ENCODE measurements at regions not wholly inside any gene's neighbourhood (a gene's known extent, or its start where the extent isn't known, plus 50 kb on each side); places are given as distances from the start of the nearest gene placed in this dataset.
"Not testable (repeated sequence)": the region's sequence is repeated elsewhere in the genome, so short reads cannot be mapped to it uniquely, and the experiment has no call there.

DNA sequence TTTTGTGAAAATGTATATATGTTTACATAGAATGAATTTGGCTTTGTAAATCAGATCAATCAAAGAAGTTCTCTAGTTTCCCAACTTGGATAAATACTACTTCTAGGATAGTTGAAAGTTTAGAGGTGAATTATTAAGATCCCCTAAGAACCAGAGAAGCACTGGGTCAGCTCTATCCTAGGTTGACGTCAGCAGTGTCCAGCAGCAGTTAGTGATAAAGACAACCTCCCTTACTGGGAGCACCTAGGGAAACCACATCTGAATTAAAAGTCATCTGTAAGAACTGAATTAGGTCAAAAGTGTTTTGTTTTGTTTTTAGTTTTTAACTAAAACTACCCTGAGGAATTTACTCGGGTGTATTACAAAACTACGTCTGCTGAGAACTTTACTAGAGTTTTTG is 178.0 kb downstream of the POLR1F start:
- no peak for DNase-seq

DNA sequence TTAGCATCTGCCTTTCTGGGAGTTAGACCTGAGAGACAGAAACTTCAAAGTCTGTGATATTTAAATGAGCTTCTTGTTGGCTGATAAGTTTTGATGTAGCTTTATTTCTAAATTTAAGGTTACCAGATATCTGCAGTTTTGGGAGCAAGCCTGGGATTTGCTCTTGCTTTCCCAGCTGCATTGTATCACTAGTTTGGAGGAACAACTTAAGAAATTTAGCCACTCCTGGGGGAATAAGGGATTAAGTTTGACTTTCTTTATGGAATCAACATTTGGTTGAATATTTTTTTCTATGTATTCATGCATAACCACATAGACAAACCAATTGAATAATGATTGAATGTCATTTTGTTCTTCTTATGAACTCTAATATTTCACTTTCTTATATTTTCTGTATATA is 178.6 kb downstream of the POLR1F start:
- no peak for DNase-seq

DNA sequence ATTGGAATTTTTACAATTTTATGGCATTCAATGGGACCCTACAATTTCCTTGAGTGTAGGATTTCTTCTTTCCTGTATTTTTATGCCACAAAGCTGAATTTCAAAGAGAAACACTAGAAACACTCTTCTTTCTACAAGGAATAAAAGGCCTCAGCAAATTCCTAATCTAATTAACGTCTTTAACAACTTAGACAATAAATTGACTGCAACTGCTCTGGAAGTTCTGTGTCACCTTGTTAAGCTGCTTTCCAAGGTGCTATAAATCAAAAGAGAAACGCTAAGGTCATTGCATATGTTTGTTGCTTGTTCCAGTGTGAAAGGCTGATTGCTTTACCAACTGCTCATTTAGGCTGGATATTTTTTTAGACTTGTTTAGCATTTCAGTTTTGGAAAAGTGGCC is 182.2 kb downstream of the POLR1F start:
- no peak for DNase-seq

DNA sequence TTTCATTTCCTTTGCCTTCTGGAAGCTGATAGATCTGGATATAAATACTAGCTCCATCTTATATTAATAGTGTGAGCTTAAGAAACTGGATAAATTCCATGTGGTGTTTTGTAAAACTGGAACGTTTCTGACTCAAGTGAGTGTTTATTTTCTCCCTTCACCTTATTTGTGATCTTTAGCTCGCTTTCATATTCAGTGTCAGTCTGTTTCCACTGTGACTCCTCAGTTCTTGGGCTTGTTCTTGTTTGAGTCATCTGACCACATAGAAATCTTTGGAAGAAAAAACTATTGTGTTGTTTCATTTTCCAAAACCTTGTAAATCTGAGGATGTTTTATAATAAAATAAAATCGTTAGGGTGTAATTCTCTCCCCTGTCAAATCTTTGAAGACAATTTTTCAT is 186.4 kb downstream of the POLR1F start:
- peak; percentile 5 for DNase-seq

DNA sequence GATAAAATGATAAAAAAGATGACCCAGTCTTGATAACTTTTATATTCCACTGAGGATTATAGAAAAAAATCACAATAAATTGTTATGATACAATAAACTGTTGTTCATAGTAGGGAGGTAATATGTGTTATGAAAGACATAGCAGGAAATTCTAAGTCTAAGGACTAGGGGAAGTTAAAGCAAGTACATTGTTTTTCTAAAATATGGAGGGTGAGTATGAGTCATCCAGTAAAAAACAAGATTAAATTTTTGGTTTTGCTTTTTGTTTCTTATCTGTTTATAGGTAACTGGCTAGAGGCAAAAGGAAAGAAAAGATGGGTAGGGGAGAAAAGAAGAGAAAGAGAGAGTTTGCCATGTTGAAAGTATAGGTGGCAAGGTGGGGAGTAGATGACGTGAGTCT is 188.4 kb downstream of the POLR1F start:
- peak; percentile 46 for DNase-seq

DNA sequence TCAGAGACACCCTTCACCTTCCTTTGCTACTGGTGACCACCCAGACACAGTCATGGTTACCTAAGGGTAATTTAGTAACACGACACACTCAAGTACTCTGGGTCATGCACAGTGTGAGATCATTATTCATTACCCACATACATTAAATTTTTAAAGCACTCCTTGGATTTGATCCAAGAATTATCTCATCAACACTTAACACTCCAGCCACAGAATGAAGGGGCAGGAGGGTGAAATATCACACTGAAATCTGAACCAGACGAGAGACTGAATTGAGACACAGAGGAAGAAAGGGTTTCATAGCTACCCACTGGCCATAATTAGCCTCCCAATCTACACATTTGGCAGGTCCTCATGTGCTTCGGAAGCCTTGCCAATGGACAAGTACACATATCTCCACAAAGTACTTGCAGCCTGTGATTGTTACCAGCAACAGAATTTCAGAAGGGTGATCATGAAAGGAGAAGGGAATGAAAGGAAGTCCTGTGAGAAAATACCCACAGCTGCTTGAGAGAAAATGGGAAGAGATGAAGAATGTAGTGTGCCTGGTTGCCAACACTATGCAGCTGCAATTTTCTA is 189.3 kb downstream of the POLR1F start:
- DNase-seq, result peak; percentile 5

DNA sequence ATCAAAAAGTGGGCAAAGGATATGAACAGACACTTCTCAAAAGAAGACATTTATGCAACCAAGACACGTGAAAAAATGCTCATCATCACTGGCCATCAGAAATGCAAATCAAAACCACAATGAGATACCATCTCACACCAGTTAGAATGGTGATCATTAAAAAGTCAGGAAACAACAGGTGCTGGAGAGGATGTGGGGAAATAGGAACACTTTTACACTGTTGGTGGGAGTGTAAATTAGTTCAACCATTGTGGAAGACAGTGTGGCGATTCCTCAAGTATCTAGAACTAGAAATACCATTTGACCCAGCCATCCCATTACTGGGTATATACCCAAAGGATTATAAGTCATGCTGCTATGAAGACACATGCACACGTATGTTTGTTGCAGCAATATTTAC is 191.3 kb downstream of the POLR1F start:
- DNase-seq, result not testable (repeated sequence)

DNA sequence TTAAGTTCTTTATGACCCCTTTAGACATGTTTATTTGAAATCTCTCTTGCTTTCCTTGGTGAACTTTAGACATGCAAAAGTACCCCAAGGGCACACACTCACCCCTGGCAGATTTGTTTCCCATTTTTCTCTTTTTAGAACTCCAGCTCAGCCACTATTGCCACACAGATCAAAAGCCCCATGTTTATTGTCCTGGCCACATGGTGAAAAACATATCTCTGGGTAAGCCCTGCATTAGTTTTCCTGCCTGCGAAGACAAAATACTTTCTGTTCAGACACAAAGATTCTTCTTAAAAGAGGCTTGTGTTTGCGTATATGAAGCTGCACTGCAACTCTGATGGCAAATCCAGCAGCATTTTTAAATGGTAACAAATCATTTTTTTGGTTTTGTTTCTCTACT is 200.0 kb downstream of the POLR1F start:
- DNase-seq, result no peak

DNA sequence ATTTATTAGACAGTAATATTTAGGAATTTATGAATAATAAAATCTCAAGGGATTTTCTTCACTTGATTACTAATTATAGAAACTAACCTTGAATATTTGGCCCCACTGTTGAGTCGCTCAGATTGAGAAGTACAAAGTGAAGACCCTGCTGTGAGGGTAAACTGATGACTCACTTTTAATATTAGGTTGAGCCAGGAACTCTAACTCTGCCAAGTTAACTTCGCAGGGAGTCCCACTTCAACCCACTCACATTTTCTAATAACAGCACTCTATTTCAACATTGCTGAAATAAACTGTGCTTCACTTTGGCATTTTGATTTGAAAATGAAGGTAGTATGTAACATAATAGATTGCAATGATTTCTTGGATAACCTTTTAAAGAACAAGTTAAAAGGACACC is 200.7 kb downstream of the POLR1F start:
- DNase-seq, result no peak

DNA sequence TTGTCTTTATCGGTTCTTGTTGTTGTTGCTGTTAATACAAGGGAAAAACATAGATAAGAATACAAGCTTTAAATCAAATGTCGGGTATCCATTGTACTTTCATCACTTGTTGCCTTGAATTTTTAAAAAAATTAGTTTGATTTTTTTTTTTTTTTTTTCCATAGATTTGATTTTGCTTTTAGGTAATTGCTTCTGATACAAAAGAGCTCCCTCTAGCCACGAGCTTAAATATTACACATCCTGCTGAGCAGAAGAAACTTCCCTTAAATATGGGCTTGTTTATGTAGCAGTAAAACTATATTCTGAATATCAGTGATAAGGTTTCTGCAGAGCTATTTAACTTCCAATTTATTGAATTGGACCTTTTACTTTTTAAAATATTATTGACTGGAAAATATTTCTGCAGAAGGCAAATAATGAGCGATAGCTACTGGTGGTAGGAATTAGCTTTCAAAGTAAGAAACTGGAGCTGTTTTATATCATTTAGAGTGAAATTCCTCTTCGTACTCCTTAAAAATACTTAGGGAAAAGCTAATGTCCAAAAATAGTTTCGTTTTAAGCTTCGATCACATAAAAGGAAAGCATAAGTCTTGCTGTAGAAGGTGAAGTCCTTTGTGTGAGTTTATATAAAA is 216.9 kb downstream of the POLR1F start:
- DNase-seq, result peak; percentile 59

DNA sequence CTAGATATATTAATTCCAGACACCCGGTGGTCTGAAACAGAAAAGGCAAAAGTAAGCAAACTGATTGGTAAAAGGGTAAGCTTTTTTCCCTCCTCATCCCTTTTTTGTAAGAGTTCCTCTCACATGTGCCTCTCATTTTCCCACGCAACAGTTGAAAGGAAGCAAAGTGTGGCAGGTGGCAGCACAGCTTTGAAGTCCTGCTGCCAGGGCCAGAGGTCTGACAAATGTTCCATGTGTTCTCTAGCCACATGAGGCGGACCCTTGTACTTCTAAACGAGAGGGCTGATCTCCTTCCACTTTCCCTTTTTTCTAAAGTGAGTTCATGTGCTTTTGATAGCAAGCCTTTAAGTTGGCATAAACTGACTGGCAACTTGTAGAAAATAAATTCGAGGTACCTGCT is 217.5 kb downstream of the POLR1F start:
- DNase-seq, result no peak

DNA sequence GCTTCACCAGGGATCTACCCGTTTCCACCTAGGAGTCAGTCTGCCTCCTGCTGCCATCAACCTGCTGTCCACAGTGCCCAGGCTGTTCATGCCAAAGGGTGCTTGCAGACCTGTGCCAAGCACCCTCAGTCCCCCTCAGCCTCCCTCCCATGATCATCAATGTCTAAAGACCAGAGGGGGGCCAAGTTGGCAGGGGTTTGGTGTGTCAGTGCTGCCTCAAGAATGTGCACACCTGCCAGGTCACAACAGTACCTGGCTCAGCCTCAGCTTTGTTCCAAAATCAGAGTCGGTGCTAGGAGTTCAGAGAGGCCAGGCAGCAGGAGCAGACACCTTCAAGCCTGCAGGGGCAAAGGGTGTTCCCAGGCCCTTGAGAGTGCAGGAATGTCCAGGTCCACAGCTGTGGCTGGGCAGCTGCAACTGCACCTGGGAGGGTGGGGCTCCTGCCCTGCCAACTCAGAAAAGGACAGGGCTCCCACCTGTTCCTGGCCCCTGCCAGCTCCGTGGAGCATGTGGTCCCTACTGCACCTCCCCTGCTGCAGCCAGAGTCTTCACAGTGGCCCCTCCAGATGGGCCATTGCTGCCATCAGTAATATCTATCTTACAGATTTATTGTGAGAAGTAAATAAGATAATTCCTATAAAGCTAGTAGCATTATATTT is 219.5 kb downstream of the POLR1F start:
- no peak for DNase-seq

DNA sequence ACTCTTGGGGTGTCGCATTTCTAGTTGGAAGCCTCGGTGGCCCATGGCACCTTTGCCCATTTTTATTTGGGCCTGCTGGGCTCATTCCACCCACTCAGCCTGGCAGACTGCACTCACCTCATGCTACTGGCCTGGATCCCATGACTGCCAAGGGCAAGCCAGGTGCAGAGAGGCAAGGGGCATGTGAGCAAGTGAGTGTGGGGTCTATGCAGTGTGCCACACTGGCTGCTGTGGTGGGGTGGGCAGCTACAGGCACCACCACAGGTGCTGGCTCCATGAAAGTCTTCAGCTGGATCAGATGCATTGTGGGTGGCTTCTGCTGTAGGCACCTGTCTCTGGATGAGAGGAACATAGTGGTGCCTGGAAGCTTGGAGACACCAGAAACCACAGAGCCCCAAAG is 220.8 kb downstream of the POLR1F start:
- no peak for DNase-seq

DNA sequence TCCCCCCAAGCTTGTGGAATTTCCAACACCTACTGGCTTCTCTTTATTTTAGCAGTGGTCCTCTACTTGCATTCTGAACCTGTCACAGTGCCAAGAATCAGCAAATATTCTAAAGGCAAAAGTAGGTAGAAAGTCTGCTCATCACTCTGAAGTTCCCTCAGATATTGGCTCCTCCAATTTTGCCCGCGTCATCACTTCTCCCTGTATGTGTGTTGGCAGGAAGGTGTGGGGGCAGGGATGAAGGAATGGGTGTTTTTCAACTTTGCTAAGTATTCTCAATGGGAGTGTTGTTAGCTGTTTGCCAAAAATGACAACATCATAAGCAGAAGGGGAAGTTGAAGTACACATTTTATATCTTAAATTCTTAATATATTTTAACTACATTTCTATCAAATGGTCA is 226.2 kb downstream of the POLR1F start:
- DNase-seq, result no peak

DNA sequence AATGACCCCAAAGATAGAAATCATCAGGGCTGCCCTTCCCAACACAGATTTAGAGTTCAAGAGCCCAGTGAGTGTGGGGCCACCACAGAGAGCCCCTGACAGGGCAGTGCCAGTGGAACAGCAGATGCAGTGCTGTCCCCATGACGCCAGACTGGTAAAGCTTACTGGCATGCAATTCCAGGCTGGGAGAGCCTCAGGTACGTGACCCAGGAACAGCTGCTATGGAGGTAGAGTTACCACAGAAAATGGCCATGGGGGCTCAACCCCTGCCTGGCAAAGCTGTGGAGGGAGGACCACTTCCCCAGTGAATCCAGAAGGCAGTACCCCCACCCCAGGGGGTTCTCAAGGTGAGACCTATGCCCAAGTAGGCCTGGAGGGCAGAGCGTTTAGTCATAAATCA is 228.5 kb downstream of the POLR1F start:
- DNase-seq, result no peak

DNA sequence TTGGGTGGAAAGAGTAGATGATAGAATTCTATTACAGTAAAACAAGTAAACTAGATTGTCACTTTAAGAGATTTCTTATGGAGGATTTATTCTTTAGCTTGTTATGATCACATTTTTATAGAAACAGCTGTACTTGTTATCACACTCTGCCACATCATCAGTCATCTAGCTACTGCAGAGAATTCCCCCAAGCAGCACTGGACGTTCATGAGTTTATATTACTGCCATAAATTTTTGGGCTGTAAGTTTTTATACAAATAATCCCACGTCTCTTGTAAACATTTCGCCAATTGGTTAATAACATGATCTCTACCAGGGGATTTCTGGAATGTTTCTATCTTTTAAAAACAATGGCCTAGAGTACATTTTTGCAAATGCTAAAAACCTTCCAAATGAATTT is 238.8 kb downstream of the POLR1F start:
- DNase-seq, result no peak

DNA sequence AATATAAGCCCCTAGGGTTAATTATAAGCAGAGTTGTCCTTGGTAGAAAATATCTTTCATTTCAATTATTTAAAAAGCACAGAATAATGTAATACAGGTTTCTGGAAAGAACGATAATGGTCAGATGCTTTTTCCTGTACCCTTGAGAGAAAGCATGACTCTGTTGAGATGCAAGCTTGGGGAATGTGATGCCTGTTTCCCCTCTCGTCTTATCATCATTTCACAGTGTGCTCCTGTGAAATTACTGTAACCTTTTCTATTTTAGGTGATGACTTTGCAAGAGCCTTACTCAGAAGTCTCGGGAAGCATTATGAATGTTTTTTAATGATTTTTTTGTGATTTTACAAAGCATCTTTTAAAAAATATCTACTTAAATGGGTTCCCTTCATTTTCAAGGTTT is 243.0 kb downstream of the POLR1F start:
- DNase-seq, result no peak

DNA sequence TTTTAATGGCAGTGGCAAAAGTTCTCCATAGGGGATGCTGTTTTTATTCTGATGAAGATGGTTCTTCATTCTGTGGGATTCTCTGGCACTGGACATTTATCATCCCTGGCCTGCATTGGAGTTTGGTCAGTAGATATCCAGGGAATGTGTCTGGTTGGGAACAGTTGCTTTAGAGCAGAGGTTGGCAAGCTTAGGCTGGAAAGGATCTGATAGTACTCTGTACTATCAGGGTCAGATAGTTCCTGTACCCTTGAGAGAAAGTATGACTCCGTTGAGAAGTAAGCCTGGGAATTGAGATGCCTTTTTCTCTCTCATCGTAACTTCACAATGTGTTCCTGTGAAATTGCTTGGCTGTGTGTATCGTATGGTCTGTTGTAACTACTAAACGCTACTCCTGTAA is 244.1 kb downstream of the POLR1F start:
- DNase-seq, result no peak

DNA sequence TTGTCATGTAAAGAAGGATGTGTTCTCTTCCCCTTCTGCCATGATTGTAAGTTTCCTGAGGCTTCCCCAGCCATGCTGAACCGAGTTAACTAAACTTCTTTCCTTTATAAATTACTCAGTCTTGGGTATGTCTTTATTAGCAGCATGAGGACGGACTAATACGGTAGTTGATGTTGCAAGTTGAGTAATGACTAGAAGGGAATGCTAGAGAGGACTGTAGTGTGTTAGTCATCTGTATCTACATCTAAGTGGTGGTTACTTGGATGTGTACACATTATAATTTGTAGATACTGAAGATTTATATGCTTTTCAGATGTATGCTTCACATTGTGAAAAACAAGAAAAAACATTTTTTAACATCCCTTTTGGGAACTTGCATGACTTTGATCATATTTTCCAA is 244.6 kb downstream of the POLR1F start:
- DNase-seq, result no peak

DNA sequence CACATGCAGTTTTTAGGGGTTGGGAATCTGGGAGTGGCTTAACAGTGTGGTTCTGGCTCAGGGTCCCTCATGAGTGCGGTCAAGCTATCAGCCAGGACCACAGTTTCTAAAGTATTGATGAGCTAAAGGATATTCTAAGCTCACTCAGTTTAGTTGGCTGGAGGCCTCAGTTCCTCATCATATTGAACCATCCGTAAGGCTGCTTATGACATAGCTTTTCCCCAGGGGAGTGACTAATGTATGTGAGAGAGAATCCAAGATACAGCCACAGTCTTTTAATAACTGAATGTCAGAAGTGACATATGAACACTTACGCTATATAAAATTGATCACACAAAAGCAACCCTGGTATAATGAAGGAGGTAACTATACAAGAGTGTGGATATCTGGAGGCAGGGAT is 245.3 kb downstream of the POLR1F start:
- no peak for DNase-seq

DNA sequence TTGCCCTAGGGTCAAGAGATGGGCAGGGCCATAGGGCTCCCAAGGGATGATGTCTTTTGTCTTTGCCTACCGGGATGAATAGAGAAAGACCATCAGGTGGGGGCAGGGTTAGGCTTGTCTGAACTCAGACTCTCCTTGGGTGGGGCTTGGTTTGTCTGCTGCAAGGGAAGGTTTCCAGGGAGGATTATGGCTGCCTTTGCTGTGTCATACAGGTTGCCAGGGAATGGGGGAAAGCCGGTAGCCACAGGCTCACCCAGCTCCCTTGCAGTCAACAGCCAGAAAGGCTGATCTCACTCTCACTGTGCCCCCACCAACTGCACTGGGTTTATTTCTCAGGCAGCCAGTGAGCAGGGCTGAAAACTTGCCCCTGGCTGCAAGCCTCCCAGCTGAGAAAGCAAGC is 253.2 kb downstream of the POLR1F start:
- no peak for DNase-seq

DNA sequence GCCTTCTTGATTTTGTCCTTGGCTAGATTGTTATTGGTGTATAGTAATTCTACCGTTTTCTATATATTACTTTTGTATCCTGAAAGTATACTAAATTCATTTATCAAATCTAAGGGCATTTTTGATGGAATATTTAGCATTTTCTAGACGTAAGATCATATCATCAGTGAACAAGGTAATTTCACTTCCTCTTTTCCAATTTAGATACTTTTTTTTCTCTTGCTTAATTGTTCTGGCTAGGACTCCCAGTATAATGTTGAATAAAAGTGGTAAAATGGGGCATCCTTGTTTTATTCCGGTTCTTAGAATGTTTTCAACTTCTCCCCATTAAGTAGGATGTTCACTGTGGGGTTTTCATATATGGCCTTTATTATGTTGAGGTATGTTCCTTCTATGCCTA is 260.7 kb downstream of the POLR1F start:
- DNase-seq, result no peak

DNA sequence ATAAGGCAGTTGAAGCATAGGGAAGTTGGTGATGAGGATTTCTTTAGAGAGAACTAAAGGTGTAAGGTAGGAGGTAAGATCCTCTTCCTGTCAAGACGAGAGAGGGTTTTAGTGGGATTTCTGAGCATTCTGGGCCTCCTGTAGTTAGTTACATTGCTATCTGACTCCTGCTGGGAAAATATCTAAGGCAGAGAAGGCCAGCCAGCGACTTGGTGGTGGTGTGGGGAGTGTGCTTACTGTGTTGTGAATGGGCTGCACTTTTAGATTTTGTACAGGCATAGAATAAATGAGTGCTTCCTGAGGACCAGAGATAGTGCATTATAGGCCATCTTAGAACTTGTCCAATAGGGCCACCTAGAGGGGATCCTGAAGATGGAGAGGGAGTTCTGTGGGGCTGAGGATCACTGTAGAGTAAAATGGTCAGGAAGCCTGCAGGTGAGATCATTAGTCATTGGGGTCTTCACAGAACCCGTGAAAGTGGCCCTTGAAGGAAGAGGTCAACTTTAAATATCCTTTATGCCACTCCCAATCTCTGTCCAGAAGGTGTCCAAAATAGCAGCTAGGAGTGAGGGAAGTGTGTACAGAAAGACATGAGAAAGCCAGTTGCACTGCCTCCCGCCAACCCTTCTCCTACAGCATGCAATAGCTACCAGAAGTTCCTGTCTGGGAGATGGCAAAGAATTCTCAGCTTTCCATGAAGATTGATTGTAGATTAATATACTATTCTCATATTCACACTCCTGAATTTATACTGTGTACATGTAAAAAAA is 266.6 kb downstream of the POLR1F start:
- DNase-seq, result peak; percentile 73

DNA sequence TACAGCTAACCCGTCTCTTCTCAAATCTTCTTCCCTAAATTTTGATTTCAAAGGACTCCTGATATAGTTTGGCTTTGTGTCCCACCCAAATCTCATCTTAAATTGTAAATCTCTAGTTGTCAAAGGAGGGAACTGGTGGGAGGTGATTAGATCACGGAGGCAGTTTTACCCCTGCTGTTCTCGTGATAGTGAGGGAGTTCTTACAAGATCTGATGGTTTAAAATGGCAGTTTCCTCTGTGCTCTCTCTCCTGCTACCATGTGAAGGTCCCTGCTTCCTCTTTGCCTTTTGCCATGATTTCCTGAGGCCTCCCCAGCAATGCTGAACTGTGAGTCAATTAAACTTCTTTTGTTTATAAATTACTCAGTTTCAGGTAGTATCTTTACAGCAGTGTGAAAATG is 269.3 kb downstream of the POLR1F start:
- DNase-seq, result peak; percentile 56

All from OCI-M1 (cell line).